ENCODE measurements at regions not wholly inside any gene's neighbourhood (a gene's known extent, or its start where the extent isn't known, plus 50 kb on each side); places are given as distances from the start of the nearest gene placed in this dataset.
"Not testable (repeated sequence)": the region's sequence is repeated elsewhere in the genome, so short reads cannot be mapped to it uniquely, and the experiment has no call there.

DNA sequence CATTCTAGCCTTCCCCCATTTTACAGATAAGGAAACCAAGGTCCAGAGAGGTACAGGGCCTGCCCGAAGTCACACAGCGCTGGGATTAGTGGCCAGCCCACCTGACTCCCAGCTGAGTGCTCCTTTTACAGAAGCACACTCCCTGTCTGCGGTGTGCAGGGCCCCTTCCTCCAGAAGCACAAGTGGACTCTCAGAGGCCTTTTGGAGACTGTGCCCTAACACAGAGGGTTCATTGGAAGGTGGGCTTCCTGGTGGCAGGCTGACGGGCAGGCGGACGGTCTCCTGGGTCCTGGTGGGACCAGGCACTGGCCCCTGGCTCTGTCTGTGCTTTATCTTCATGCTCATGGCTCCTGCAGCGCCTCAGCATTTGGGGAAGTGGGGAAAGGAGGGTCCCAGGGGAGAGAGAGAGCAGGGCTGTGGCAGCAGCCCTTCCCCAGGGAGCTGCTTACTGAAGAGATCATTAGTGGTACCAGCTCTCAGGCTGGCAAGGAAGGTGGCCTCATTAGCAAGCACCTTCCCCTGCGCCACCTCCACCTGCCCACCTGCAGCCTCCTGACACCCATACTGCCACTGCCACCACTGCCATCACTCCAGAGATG lies 83.1 kb upstream of the GOLGA6L4 start:
- not testable (repeated sequence) for DNase-seq (ENCODE audit: low spot score)

DNA sequence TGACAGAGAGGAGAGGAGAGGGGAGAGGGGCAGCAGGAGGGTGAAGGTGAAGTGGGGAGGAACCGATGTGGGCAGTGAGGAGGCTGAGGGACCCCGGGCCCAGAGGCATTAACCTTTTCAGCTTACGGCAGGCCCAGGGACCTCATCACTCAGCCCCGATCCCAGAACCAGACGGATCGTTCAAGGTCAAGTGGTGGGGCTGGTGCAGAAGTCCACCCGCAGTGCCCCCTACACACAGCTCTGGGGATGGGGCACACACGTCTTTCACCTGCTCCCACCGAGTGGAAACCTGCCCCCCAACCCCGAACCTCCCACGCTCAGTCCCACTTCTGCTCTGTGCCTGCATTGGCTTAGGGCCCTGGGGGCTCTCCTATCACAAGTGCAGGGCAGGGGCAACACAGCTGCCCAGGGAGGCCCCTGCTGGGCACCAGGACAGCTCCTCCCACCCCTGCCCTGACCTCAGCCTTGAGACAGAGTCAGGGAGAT lies 81.9 kb upstream of the GOLGA6L4 start:
- DNase-seq (ENCODE audit: low spot score): not testable (repeated sequence)

DNA sequence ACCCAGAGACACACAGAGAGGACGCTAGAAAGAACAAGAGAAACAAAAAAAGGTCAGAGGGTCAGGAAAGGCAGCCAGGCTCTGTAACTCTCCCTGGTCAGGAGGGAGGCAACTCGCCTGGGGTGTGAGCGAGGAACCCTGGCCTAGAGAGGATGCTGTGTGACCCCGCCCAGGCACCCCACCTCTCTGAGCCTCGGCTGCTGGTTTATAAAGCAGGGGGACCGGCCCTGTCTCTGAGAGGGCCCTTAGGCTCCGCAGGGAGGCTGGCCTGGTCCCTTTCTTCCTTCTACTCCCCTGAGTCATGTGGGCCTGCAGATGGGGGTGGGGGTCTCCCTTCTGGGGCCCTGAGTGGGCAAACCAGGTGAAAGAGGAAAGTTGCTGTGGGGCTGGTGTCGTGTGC lies 81.3 kb upstream of the GOLGA6L4 start:
- not testable (repeated sequence) for DNase-seq (ENCODE audit: low spot score)

DNA sequence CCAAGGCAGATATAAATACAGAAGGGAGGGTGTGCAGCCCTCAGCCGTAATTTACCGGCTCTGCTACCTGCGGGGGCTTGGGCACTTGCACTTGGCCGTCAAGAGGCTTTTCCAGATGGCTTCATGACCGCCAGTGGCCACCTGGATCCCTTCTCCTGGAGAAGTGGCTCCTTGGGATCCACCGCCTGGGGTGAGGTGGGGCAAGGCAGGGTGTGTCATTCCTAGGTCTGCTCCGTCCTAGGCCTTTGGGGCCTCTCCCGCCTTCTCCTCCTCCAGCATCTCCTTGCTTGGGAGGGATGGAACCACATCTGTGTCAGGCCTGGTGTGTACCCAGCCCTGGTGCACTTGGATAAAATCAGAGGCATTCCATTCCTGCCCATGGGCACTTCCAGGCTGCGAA lies 80.8 kb upstream of the GOLGA6L4 start:
- not testable (repeated sequence) for DNase-seq (ENCODE audit: low spot score)

DNA sequence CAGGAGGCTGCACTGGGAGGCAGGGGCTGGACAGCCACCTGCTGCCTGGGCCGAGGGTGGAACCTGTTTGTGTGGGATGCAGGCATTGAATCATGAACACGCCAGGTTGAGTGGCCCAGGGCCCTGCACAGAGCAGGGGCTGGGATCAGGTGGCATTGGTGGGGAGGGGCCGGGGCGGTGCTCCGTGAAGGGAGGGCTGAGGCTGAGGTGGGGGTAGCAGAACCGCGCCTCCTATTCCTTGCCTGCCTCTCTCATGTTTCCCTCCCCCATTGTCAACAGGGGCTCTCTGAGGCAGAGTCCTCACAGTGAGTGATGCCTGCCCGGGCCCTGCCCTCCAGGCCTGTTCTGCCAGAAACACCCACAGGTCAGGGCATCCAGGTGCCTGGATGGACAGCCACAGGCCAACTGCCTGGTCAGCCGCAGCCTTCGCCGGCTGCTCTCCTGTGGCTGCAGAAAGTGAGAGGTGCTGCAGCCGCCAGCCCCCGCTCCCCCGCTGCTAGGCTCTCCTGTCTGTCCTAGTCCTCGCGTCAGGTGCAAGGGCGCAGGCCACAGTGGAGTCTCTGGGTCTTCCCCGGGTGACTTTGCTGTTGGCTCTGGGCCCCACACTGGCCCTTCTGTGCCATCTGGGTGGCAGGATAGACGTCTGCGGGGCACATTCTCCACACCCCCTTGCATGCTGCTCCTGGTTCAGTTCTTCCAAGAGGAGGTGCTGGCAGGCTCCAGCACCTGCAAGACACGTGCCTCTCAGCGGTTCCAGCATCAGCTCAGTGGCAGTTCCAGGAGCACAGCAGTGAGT lies 79.6 kb upstream of the GOLGA6L4 start:
- DNase-seq (ENCODE audit: low spot score): not testable (repeated sequence)

DNA sequence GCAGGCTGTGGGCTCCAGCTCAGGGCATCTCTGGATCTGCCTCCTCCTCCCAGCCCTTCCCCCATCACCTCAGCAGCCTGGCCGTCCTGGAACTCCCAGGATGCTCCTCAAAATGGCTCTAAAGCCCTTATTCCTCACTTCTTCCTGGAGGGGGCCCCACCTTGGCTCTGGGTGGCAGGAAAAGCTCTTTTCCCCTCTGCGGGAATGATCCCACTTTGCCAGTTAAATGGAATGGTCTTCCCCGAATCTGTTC lies 79.1 kb upstream of the GOLGA6L4 start:
- DNase-seq (ENCODE audit: low spot score): not testable (repeated sequence)

DNA sequence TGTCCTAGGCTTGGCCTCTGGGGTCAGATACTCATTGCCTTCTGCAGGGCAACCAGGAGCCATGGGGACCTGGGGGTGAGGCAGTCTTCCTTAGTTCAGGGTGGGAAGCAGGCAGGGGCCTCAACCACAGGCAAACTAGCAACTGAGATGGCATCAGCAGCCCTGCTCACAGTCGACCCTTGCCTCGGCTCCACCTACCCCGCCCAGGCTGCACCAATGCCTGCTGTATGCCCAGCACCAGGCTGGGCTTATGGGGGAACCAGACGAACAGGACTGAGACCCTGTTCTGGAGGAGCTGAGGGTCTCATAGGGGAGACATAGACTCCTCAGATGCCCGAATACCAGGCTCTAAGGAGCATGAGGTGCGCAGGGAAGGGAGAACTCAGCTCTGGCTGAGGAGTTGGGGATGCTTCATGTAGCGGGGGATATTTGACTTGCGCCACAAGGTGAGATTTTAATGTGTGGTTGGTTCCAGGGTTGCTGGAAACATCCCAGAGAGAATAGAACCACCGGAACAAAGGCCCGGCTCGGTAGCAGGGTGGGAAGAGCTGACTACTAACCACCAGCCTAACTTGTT lies 78.4 kb upstream of the GOLGA6L4 start:
- DNase-seq (ENCODE audit: low spot score): not testable (repeated sequence)

DNA sequence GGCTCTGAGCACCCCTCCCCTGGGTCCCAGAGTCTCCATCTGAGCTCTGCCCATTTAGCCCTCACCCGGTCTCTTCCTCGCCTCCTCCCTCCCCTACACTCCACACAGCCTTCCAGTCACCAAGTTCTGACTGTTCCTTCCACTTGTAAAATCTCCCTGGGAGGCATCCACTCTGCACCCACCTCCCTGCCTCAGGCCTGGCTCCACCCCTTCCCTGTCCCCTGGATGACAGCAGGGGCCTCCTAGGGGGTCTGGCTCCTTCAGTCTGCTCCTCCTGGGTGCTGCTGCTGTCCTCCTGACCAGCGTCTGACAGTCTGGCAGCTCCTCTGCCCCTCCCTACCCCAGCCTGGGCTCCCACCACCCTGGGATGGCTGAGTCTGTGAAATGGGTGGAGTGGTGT lies 77.7 kb upstream of the GOLGA6L4 start:
- DNase-seq (ENCODE audit: low spot score): not testable (repeated sequence)

DNA sequence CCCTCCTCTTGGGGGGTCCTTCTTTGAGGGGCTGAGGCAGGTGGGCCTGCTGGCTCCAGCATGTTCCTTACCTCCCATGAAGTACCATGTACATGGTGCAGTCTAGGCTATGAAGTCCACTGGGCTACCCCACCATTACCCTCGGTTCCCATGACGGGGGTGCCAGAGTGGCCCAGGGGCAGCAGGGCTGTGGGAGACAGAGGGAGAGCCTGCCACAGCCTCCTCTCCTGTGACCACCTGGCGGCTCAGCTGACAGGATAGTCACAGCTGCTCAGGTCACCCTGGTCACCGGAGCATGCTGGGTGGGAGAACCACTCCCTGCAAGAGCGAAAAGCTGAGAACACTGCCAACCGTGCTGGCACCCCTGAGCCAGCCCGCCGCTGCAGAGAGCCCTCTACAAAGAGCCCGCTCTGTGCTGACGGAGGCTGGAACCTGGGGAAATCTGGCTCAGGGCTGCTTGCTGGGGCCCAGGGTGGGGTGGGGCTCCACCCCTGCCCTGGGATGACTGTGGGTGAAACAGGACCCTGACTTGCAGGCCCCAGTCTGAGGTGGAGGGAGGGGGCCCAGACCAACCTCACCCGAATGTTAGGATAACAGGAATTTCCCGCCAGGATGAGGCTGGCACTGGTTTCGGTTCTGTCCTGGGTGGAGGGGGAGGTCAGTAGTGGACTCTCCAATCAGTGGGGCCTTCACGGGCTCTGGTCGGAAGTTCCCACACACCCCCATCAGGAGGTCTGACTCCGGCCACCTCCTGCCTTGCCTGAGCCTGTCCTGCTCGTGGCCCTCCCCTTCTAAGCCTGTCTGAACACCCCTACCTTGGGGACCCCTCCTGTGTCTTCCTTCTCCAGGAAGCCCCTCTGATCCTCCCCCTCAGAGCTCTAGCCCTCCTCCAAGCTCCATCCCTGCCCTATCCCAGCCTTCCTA lies 76.0 kb upstream of the GOLGA6L4 start:
- DNase-seq (ENCODE audit: low spot score): not testable (repeated sequence)

DNA sequence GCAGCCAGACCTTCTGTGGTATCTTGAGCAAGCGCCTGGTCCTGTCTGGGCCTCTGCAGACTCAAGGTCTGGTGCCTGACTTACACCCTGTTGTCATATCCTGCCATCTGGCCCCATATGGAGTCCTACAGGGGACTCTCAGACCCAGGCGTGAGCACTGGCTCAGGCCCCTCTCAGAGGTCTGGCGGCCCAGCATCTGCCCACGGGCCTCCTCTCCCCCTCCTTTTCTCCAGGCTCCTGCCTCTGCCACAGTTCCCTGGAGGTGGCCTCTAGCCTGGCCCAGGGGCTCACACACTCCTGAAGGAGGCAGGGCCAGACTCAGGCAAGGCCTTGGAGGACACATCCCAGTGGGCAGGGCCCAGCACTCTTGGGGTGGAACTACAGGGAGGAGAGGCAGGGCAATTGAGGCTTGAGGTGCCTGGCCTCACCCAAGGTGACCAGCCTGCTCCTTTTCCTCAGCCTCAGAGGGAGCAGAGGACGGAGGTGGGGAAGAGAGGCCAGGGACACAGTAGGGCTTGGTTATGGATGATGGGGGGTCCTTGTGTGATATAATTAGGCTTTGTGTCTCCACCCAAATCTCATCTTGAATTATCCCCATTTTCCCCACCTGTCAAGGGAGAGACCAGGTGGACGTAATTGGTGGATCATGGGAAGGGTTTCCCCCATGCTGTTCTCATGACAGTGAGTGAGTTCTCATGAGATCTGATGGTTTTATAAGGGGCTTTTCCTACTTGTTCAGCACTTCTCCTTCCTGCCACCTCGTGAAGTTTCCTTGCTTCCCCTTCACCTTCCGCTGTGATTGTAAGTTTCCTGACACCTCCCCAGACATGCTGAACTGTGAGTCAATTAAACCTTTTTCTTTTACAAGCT lies 70.9 kb upstream of the GOLGA6L4 start:
- not testable (repeated sequence) for DNase-seq (ENCODE audit: low spot score)

DNA sequence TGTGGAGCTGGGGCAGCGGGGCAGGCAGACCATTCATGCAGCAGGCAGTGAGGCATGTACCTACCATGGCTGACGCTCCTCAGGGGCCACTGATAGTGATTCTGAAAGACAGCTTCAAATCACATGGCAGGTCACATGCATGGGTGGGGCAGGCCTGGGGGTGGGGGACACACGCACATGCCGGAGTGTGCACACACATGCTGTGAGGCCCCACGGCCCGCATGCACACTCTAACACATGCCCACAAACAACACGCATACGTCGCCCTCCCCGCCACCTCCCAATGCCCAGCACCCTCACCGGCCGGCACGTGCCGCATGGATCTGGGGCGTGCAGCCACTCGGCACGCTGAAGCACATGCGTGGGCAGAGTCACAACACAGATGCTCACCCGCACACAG lies 65.5 kb upstream of the GOLGA6L4 start:
- DNase-seq (ENCODE audit: low spot score): not testable (repeated sequence)

DNA sequence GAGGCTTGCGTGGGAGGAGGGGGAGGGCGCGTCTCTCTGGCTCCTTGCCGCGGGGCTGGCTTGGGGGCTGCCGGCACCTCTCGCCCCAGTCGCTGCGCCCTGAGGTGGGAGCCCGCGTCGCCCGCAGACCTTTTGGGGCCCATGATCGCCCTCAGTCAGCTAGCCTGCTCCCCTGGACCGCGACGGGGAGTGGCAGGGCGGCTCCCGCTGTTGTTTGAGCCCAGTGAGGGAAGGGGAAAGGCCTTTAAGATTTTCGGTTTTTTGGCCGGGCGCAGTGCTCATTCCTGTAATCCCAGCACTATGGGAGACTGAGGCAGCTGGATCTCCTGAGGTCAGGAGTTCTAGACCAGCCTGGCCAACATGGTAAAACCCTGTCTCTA lies 62.4 kb upstream of the GOLGA6L4 start:
- DNase-seq (ENCODE audit: low spot score): not testable (repeated sequence)

All from HT-29 (cell line).